ENCODE measurements at regions not wholly inside any gene's neighbourhood (a gene's known extent, or its start where the extent isn't known, plus 50 kb on each side); places are given as distances from the start of the nearest gene placed in this dataset.
A peak's percentile ranks its signal among the peaks of the same experiment; 100 is the strongest.

- no peak for TF ChIP-seq YY1 (IDR thresholded peaks at IDR 0.05; ENCODE audit: low read depth)
- TF ChIP-seq CEBPB (IDR thresholded peaks at IDR 0.05) = 0 out of 2 replicates have a peak, but pooled peaks have one; percentile 35
Observed at GRCh38 chr5:27191786-27192510, 153.6 kb upstream of the CDH9 start.

GRCh38 chr5:27172693-27173092, 134.3 kb upstream of the CDH9 start:
- no peak for TF ChIP-seq TEAD4 (IDR thresholded peaks at IDR 0.05)
- no peak for TF ChIP-seq REST (IDR thresholded peaks at IDR 0.05; ENCODE audit: low read depth)
- no peak for TF ChIP-seq TCF12 (IDR thresholded peaks at IDR 0.05; ENCODE audit: low read depth)
- no peak for TF ChIP-seq USF1 (IDR thresholded peaks at IDR 0.05)
- TF ChIP-seq EP300 (IDR thresholded peaks at IDR 0.05; ENCODE audit: borderline replicate concordance) = no peak
- TF ChIP-seq YY1 (IDR thresholded peaks at IDR 0.05; ENCODE audit: low read depth) = no peak
- no peak for TF ChIP-seq TAF1 (IDR thresholded peaks at IDR 0.05; ENCODE audit: low read depth)
- no peak for TF ChIP-seq RAD21 (IDR thresholded peaks at IDR 0.05; ENCODE audit: low read depth)
- no peak for TF ChIP-seq EGR1 (IDR thresholded peaks at IDR 0.05)
- no peak for TF ChIP-seq FOXM1 (IDR thresholded peaks at IDR 0.05; ENCODE audit: borderline replicate concordance, low read depth)
- TF ChIP-seq CREB1 (IDR thresholded peaks at IDR 0.05; ENCODE audit: low read depth) = no peak
- no peak for TF ChIP-seq MAX (IDR thresholded peaks at IDR 0.05)
- no peak for TF ChIP-seq ZBTB7A (IDR thresholded peaks at IDR 0.05; ENCODE audit: low read depth)
- no peak for TF ChIP-seq NFIC (IDR thresholded peaks at IDR 0.05)
- TF ChIP-seq CEBPB (IDR thresholded peaks at IDR 0.05) = no peak

GRCh38 chr5:27171761-27172261, 133.4 kb upstream of the CDH9 start:
- TF ChIP-seq TCF12 (IDR thresholded peaks at IDR 0.05; ENCODE audit: low read depth) = no peak
- no peak for TF ChIP-seq MAX (IDR thresholded peaks at IDR 0.05)
- TF ChIP-seq TAF1 (IDR thresholded peaks at IDR 0.05; ENCODE audit: low read depth) = no peak
- TF ChIP-seq CEBPB (IDR thresholded peaks at IDR 0.05) = no peak

- TF ChIP-seq MAX (IDR thresholded peaks at IDR 0.05) (no peak), CREB1 (IDR thresholded peaks at IDR 0.05; ENCODE audit: low read depth) (no peak), TCF12 (IDR thresholded peaks at IDR 0.05; ENCODE audit: low read depth) (no peak), CEBPB (IDR thresholded peaks at IDR 0.05) (no peak), REST (IDR thresholded peaks at IDR 0.05; ENCODE audit: low read depth) (no peak), EGR1 (IDR thresholded peaks at IDR 0.05) (no peak)
Observed at GRCh38 chr5:27158775-27159174, 120.4 kb upstream of the CDH9 start.

- TF ChIP-seq REST (IDR thresholded peaks at IDR 0.05; ENCODE audit: low read depth) = no peak
- no peak for TF ChIP-seq EGR1 (IDR thresholded peaks at IDR 0.05)
Observed at GRCh38 chr5:27158171-27158570, 119.8 kb upstream of the CDH9 start.

Data from Ishikawa (cell line).